ENCODE measurements at regions not wholly inside any gene's neighbourhood (a gene's known extent, or its start where the extent isn't known, plus 50 kb on each side); places are given as distances from the start of the nearest gene placed in this dataset.

DNA sequence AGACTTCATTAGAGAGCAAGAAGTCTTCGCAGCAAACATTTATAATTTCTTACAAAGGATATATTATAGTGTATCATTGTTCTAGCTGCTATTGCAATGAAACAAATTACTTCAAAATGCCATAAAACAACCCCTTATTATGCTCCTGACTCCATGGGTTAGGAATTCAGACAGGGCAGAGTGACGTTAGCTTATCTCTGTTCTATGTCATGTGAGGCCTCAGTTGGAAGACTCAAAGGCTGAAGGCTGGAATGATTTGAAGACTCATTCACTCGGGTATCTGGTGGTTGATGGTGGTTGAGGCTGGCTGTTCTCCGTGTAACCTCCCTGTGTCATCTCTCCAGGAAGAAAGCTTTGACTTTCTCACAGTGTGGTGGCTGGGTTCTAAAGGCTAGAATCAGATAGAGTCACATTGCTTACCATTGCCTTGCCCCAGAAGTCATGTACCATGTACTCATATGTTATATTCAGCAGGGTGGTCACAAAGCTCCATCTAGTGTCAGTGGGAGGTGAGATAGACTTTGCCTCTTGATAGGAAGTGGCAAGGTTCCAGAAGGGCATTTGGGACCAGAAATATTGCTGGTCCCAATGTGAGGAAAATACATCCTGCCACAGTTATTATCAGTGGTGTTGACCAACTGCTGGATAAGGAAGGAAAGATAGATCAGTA, 226.9 kb downstream of the TMEM38B start:
- TF ChIP-seq TAF1 (IDR thresholded peaks at IDR 0.05; ENCODE audit: borderline replicate concordance, insufficient read depth, low read length) (no peak), POLR2AphosphoS5 (IDR thresholded peaks at IDR 0.05; ENCODE audit: low read depth, low read length) (no peak)
- TF ChIP-seq, protein P1, sequence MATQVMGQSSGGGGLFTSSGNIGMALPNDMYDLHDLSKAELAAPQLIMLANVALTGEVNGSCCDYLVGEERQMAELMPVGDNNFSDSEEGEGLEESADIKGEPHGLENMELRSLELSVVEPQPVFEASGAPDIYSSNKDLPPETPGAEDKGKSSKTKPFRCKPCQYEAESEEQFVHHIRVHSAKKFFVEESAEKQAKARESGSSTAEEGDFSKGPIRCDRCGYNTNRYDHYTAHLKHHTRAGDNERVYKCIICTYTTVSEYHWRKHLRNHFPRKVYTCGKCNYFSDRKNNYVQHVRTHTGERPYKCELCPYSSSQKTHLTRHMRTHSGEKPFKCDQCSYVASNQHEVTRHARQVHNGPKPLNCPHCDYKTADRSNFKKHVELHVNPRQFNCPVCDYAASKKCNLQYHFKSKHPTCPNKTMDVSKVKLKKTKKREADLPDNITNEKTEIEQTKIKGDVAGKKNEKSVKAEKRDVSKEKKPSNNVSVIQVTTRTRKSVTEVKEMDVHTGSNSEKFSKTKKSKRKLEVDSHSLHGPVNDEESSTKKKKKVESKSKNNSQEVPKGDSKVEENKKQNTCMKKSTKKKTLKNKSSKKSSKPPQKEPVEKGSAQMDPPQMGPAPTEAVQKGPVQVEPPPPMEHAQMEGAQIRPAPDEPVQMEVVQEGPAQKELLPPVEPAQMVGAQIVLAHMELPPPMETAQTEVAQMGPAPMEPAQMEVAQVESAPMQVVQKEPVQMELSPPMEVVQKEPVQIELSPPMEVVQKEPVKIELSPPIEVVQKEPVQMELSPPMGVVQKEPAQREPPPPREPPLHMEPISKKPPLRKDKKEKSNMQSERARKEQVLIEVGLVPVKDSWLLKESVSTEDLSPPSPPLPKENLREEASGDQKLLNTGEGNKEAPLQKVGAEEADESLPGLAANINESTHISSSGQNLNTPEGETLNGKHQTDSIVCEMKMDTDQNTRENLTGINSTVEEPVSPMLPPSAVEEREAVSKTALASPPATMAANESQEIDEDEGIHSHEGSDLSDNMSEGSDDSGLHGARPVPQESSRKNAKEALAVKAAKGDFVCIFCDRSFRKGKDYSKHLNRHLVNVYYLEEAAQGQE (IDR thresholded peaks at IDR 0.05; ENCODE audit: insufficient read depth in 1 of 2, low read depth in 2 of 2, low read length in 2 of 2) = no peak

Measured in PFSK-1 (cell line).